Psoas muscle (tissue), 7 donors: ENCODE measurements at regions not wholly inside any gene's neighbourhood (a gene's known extent, or its start where the extent isn't known, plus 50 kb on each side); places are given as distances from the start of the nearest gene placed in this dataset.

Source experiments
- ATAC-seq, 4 donors: fragments of 200-7000 bp; cut with Tn5 transposase; one replicate each; pipeline ENCODE4 v1.9.1; 2020; ENCODE audit warnings: moderate library complexity in 3 of 4, mild to moderate bottlenecking in 2 of 4
- DNase-seq, 2 donors: peaks; one replicate each; pipeline ENCODE4 v3.0.0-alpha.2; 2020
- H3K27ac ChIP-seq: fragments of 200-600 bp; one replicate; pipeline ENCODE4 v1.8.0; 2022
- H3K27me3 ChIP-seq, 3 donors: fragments of 200-600 bp in 1 of 3; one replicate each; pipeline versions ENCODE4 v1.6.1 to v1.8.0; 2013 to 2022; ENCODE audit warnings: low read length in 2 of 3, mild to moderate bottlenecking in 2 of 3, moderate library complexity in 1 of 3; ENCODE audit not compliant: insufficient read depth in 3 of 3
- H3K36me3 ChIP-seq, 2 donors: fragments of 200-600 bp in 1 of 2; one replicate each; pipeline versions ENCODE4 v1.6.1 to v1.8.0; 2013 to 2022; ENCODE audit warnings: low read depth in 1 of 2, mild to moderate bottlenecking in 1 of 2, moderate library complexity in 1 of 2; ENCODE audit not compliant: insufficient read depth in 1 of 2
- H3K4me1 ChIP-seq: fragments of 200-600 bp; one replicate; pipeline ENCODE4 v1.8.0; 2022
- H3K4me3 ChIP-seq: fragments of 200-600 bp; one replicate; pipeline ENCODE4 v1.8.0; 2022; ENCODE audit warnings: mild to moderate bottlenecking
- H3K9me3 ChIP-seq: fragments of 200-600 bp; one replicate; pipeline ENCODE4 v1.8.0; 2022
- WGBS, 3 donors: extraction: QIAGEN DNeasy Blood & Tissue Kit; methylation state at CpG; one replicate each; pipeline versions ENCODE4 v1.1.6 to v1.1.7; 2013; 5-methylcytosine and 5-hydroxymethylcytosine counted together
- intact Hi-C, 2 donors: fragments of 100-400 bp; cut with DNase I; formaldehyde crosslinking; loops; one replicate each; pipeline versions ENCODE4 v1.11.0 to v1.14.2; 2022
- TF ChIP-seq, protein P1 (sequence below): fragments of 200-600 bp; IDR thresholded peaks from one replicate; pipeline ENCODE4 v1.8.0; 2022; ENCODE audit warnings: antibody characterized with exemption
- donor health status: healthy with polysubstance abuse.
- donor health status: DM: no; HTN: no; CAD: no; lungs with moderate emphysema.
- donor health status: Bipolar disorder and iron deficiency.
- donor health status: healthy.
- donor health status: DM: yes; HTN: yes; CAD: no.
- donor health status: DM: no; HTN: no; CAD: no.
- donor health status: DM: yes; HTN: yes; CAD: no.

DNA sequence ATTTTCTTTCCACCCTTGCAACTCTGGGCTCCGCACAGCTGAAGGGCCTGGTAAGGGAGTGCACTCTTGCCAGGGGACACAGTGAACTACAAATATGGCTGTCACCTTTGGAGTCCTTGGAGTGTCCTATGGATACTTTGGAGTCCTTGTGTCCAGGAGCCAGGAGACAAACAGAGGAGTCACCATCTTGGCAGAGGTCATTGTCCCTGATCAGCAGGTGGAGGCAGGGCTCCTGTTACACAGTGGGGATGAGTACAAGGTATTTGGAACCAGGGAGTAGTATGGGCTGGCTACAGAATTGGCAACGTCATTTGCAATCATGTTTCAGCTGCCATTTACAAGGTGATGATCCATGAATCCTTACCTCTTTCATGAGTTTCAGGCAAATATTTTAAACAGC, 132.5 kb downstream of the FAM161A start:
- ATAC-seq = peak; percentile 59 to 71 (median 66)
- intact Hi-C loops = loop anchor here (5.0 kb wide), 2 partner anchors 36 to 41 kb away; no protein-coding TSS in a partner anchor
- Histone ChIP-seq H3K27me3 (no peaks in the 10 kb centered on the region), H3K27ac (peak overlapping the region; percentile 90), H3K36me3 (no peaks in the 10 kb centered on the region), H3K9me3 (peaks cover under 1% of the 10 kb centered on the region), H3K4me1 (peaks cover 59% of the 10 kb centered on the region), H3K4me3 (no peak overlapping the region)
- TF ChIP-seq, protein P1, sequence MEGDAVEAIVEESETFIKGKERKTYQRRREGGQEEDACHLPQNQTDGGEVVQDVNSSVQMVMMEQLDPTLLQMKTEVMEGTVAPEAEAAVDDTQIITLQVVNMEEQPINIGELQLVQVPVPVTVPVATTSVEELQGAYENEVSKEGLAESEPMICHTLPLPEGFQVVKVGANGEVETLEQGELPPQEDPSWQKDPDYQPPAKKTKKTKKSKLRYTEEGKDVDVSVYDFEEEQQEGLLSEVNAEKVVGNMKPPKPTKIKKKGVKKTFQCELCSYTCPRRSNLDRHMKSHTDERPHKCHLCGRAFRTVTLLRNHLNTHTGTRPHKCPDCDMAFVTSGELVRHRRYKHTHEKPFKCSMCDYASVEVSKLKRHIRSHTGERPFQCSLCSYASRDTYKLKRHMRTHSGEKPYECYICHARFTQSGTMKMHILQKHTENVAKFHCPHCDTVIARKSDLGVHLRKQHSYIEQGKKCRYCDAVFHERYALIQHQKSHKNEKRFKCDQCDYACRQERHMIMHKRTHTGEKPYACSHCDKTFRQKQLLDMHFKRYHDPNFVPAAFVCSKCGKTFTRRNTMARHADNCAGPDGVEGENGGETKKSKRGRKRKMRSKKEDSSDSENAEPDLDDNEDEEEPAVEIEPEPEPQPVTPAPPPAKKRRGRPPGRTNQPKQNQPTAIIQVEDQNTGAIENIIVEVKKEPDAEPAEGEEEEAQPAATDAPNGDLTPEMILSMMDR = no peak
- DNase-seq = no peak
- 26 to 51% (median 37%) methylated on average over 2 of the region's 2 CpGs for WGBS, 3 donors

DNA sequence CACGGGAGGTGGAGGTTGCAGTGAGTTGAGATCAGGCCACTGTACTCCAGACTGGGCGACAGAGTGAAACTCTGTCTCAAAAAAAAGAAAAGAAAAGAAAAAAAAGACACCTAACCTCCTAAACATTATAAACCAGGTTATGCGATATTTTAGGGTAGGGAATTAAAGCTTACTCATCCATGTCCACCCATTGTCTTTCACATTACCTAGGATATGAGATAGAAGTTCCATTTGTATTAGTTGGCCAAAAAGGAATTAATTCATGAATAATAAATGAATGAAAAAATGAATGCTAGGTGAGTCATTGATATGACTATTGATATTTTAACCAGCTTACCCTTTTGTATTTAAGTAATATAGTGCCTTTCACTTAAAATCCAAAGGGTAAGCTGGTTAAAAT, 132.9 kb downstream of the FAM161A start:
- Histone ChIP-seq H3K27ac (peak overlapping the region; percentile 90), H3K4me1 (peaks cover 54% of the 10 kb centered on the region), H3K9me3 (no peaks in the 10 kb centered on the region), H3K27me3 (no peaks in the 10 kb centered on the region), H3K36me3 (no peaks in the 10 kb centered on the region), H3K4me3 (no peak overlapping the region)
- no peak for ATAC-seq
- 89 to 96% (median 90%) methylated on average over 3 of the region's 3 CpGs for WGBS, 3 donors
- TF ChIP-seq, protein P1 = no peak
- intact Hi-C loops = loop anchor here (5.0 kb wide), 2 partner anchors 36 to 41 kb away; no protein-coding TSS in a partner anchor
- no peak for DNase-seq

DNA sequence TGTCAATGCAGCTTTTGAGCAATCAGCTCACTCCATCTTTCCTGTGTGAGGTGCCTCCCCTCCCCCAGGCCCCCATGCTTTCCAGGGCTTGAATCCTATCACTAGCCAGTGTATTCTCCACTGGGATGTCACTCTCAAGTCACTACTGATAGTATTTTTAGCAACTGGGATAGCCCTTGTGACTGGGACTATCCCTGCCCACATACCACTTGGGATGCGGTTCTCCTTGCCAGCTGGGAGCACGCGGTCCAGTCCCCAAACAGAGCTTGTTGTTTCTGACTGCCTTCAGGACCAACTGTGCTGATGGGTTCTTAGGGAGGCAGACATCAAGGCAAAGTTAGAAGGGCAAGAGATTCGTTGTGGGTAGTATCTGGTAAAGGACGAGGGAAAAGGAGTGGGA, 134.9 kb downstream of the FAM161A start:
- peak overlapping the region; percentile 90 for H3K27ac ChIP-seq
- peaks cover 55% of the 10 kb centered on the region for H3K4me1 ChIP-seq
- H3K9me3 ChIP-seq = no peaks in the 10 kb centered on the region
- peak; percentile 34 to 77 for DNase-seq
- intact Hi-C loops = no loop called here
- H3K27me3 ChIP-seq = no peaks in the 10 kb centered on the region
- peak; percentile 74 to 84 (median 78) for ATAC-seq
- 22 to 34% (median 28%) methylated on average over 5 of the region's 5 CpGs for WGBS, 3 donors
- H3K4me3 ChIP-seq = no peak overlapping the region
- no peaks in the 10 kb centered on the region for H3K36me3 ChIP-seq
- TF ChIP-seq, protein P1 = no peak

DNA sequence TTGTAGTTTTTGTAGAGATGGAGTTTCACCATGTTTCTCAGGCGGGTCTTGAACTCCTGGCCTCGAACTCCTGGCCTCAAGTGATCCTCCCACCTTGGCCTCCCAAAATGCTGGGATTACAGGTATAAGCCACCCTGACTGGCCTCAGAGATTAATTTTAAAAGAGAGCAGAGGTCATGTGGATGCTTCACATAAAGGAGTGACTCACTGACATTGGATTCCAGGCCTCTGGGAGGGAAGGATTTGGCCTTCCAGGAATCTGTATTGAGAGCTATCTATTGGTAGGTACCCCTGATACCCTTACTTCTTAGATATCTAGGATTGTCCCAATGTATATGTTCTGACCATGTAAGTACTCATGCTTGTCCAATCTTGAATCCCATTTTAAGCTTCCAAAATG, 138.4 kb downstream of the FAM161A start:
- 93 to 100% (median 96%) methylated on average over 2 of the region's 2 CpGs for WGBS, 3 donors
- Histone ChIP-seq H3K9me3 (no peaks in the 10 kb centered on the region), H3K4me3 (no peak overlapping the region), H3K27me3 (no peaks in the 10 kb centered on the region), H3K27ac (no peak overlapping the region), H3K4me1 (peaks cover 33% of the 10 kb centered on the region), H3K36me3 (no peaks in the 10 kb centered on the region)
- intact Hi-C loops = no loop called here
- DNase-seq (no peak), ATAC-seq (peak in 1 of 4 donors; percentile 26)
- TF ChIP-seq, protein P1 = no peak

DNA sequence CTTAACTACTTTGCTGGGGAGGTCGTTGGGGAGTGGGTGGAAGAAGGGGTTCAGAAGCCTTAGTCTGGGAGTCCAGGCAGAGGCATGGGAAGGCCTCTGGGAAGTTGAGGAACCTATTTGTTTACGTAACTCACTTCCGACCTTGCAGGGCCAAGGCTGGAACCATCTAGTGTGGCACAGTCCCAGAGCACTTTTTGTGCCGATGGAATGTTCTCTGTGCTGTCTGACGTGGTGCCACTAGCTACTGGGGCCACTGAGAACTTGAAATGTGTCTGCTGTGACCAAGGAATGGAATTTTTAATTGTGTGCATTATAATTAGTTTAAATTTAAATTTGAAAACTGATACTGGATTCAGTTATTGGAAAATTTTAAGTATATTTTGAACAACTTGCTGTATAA, 139.7 kb downstream of the FAM161A start:
- H3K27me3 ChIP-seq = no peaks in the 10 kb centered on the region
- no peak overlapping the region for H3K4me3 ChIP-seq
- no peaks in the 10 kb centered on the region for H3K36me3 ChIP-seq
- peak overlapping the region; percentile 75 for H3K27ac ChIP-seq
- DNase-seq (peak; percentile 50 to 81), ATAC-seq (peak; percentile 75 to 92 (median 90))
- H3K4me1 ChIP-seq = peaks cover 27% of the 10 kb centered on the region
- TF ChIP-seq, protein P1 = no peak
- intact Hi-C loops = no loop called here
- no peaks in the 10 kb centered on the region for H3K9me3 ChIP-seq
- 28 to 46% (median 32%) methylated on average over 5 of the region's 5 CpGs for WGBS, 3 donors
